Common myeloid progenitor, CD34-positive (primary cell): ENCODE measurements at regions not wholly inside any gene's neighbourhood (a gene's known extent, or its start where the extent isn't known, plus 50 kb on each side); places are given as distances from the start of the nearest gene placed in this dataset.

Experiments
- CTCF ChIA-PET: fragments of 350-600 bp; sonication (Branson Sonifier 250); formaldehyde crosslinking; loops from one replicate; lab custom pipeline; 2021; ENCODE audit warnings: antibody characterized with exemption; lab: Charles Lee
- POLR2A ChIA-PET: fragments of 350-600 bp; sonication (Branson Sonifier 250); formaldehyde crosslinking; loops from one replicate; lab custom pipeline; 2021; ENCODE audit warnings: antibody characterized with exemption; lab: Charles Lee
- DNase-seq, 3 donors: peaks; one replicate each; pipeline versions ENCODE4 v3.0.0 to v3.0.0-alpha.2; 2013
- H3K27ac ChIP-seq, 2 experiments: 1 replicate in 1 of 2; 2 replicates in 1 of 2; pipeline ENCODE4 v1.7.0; 2013; ENCODE audit warnings: inconsistent platforms in 2 of 2, low read length in 2 of 2, mild to moderate bottlenecking in 2 of 2, low read depth in 1 of 2, moderate library complexity in 1 of 2; ENCODE audit not compliant: severe bottlenecking in 2 of 2, insufficient read depth in 1 of 2, poor library complexity in 1 of 2
- H3K27me3 ChIP-seq, 5 experiments: replicated peaks in 2 of 5; 1 replicate in 3 of 5; 2 replicates in 2 of 5; pipeline versions ENCODE4 v1.6.1 to v1.7.0; 2013; ENCODE audit warnings: low read length in 4 of 5, mild to moderate bottlenecking in 2 of 5, moderate library complexity in 2 of 5, inconsistent platforms in 1 of 5; ENCODE audit not compliant: insufficient read depth in 5 of 5, control insufficient read depth in 4 of 5
- H3K36me3 ChIP-seq, 4 experiments: 1 replicate in 2 of 4; 2 replicates in 2 of 4; pipeline versions ENCODE4 v1.6.1 to v1.7.0; 2013; ENCODE audit warnings: low read length in 3 of 4, control low read depth in 1 of 4, mild to moderate bottlenecking in 1 of 4; ENCODE audit not compliant: control insufficient read depth in 4 of 4, insufficient read depth in 4 of 4
- H3K4me1 ChIP-seq, 4 experiments: 1 replicate in 3 of 4; 2 replicates in 1 of 4; pipeline versions ENCODE4 v1.6.1 to v1.7.1; 2013; ENCODE audit warnings: low read length in 3 of 4, mild to moderate bottlenecking in 3 of 4, control low read depth in 1 of 4, inconsistent platforms in 1 of 4, moderate library complexity in 1 of 4; ENCODE audit not compliant: control insufficient read depth in 4 of 4, insufficient read depth in 4 of 4; ENCODE audit errors: control extremely low read depth in 1 of 4
- H3K4me3 ChIP-seq, 7 experiments: 1 replicate in 4 of 7; 2 replicates in 3 of 7; pipeline versions ENCODE4 v1.5.1 to v1.7.0; 2013; ENCODE audit warnings: mild to moderate bottlenecking in 7 of 7, low read length in 6 of 7, moderate library complexity in 6 of 7, inconsistent platforms in 2 of 7, low read depth in 2 of 7, control low read depth in 1 of 7; ENCODE audit not compliant: insufficient read depth in 4 of 7, control insufficient read depth in 1 of 7; ENCODE audit errors: extremely low read depth in 1 of 7
- H3K9me3 ChIP-seq, 5 experiments: 1 replicate in 4 of 5; 2 replicates in 1 of 5; pipeline versions ENCODE4 v1.6.1 to v1.7.1; 2013; ENCODE audit warnings: low read length in 4 of 5, mild to moderate bottlenecking in 2 of 5, inconsistent platforms in 1 of 5, low read depth in 1 of 5, moderate library complexity in 1 of 5; ENCODE audit not compliant: control insufficient read depth in 4 of 5, insufficient read depth in 2 of 5; ENCODE audit errors: control extremely low read depth in 1 of 5
- WGBS: methylation state at CpG from one replicate; pipeline ENCODE4 v1.1.5; 2013; ENCODE audit not compliant: insufficient coverage; 5-methylcytosine and 5-hydroxymethylcytosine counted together

DNA sequence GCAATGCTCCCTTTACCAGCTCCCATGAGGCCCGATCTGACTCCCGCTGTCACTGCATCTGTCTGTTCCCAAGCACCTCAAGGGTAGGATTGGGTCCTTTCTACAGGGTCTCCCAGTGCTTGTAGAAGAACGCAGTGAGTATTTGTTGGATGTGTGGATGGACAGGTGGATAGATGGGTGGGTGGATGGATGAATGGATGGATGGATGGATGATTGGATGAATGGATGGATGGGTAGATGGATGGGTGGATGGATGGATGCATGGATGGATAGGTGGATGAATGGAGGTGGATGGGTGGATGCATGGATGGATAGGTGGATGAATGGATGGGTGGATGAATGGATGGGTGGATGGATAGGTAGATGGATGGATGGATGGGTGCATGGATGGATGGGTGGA lies 91.6 kb downstream of the HS1BP3 start:
- H3K36me3 ChIP-seq = no peaks in the 10 kb centered on the region
- H3K4me1 ChIP-seq = no peaks in the 10 kb centered on the region
- 97% methylated on average over 3 of the region's 3 CpGs for WGBS
- H3K9me3 ChIP-seq = no peaks in the 10 kb centered on the region
- H3K27me3 ChIP-seq = peaks cover 0 to 8% (median 0%) of the 10 kb centered on the region in 5 experiments
- H3K27ac ChIP-seq = no peak overlapping the region
- ChIA-PET POLR2A (no interaction called here), CTCF (interaction anchor here (0.7 kb wide), 1 partner anchor 60 kb away, joined by 3 read pairs; no protein-coding TSS in a partner anchor)
- H3K4me3 ChIP-seq = no peak overlapping the region
- no peak for DNase-seq

DNA sequence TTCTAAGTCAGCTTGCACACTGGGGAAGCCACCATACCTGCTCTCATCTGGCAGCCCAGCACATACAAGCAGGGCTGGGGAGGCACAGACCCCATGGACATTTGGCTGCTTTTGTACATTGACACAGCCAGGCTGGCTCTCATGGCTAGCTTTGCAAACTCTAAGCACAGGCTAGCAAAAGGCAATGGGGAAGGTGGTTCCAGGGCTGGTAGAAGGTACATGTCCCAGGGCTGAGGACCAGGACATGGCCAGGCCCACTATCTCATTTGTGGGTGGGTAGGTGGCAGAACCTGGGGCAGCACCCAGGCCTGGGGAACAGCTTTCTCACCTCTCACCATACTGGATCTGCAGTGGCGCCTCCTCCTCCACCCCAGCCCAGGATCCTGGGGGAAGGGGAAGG lies 90.9 kb downstream of the HS1BP3 start:
- Histone ChIP-seq H3K27ac (no peak overlapping the region), H3K36me3 (no peaks in the 10 kb centered on the region), H3K4me3 (no peak overlapping the region), H3K27me3 (peaks cover 0 to 8% (median 0%) of the 10 kb centered on the region in 5 experiments), H3K4me1 (no peaks in the 10 kb centered on the region), H3K9me3 (no peaks in the 10 kb centered on the region)
- DNase-seq = no peak
- CTCF ChIA-PET = interaction anchor here (0.7 kb wide), 1 partner anchor 59 kb away, joined by 3 read pairs; no protein-coding TSS in a partner anchor
- WGBS = no CpG with 5 or more reads among the region's 1 CpG
- POLR2A ChIA-PET = no interaction called here

DNA sequence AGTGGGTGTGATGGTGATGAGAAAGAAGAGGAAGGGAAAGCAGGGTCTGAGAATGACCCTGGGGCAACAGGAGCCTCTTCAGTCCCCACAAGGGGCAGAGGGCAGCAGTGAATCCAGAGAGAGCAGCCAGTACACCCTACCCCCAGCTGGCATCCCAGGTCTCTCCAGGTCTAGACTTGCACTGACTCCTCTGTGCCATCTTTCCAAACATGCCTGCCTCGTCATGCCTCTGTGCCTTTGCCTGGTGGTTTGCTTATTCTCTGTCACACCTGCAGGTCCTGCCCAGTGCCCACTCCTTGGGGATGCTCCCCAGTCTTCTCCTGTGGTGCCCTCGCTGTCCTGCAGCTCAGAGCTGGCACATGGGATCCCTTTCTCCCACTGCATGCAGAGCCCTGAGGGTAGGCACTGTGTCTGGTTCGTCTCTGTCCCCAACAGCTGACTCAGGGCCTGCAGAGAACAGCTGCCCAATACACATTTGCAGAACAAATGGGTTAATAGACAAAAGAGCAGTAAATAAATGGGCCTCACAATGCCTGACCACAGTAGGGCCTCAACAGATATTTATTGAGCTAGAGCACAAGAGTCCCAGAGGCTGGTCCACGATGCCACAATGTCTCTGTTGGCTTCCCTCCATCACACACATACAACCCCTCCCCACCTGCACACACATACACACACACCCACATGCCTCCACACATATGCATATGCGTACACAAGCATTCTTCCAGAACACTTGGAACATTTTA lies 89.8 kb downstream of the HS1BP3 start:
- no peaks in the 10 kb centered on the region for H3K36me3 ChIP-seq
- no peak overlapping the region for H3K4me3 ChIP-seq
- CTCF ChIA-PET = no interaction called here
- no peak overlapping the region for H3K27ac ChIP-seq
- POLR2A ChIA-PET = no interaction called here
- H3K27me3 ChIP-seq = peaks cover 0 to 9% (median 0%) of the 10 kb centered on the region in 5 experiments
- no peaks in the 10 kb centered on the region for H3K4me1 ChIP-seq
- DNase-seq = no peak
- no peaks in the 10 kb centered on the region for H3K9me3 ChIP-seq
- 100% methylated on average over 5 of the region's 5 CpGs for WGBS

GRCh38 chr2:20561637-20562454 lies 89.1 kb downstream of the HS1BP3 start:
- CTCF ChIA-PET = interaction anchor here (0.5 to 0.8 kb wide), 2 partner anchors 15 to 612 kb away, joined by 3 read pairs; no protein-coding TSS in a partner anchor
- POLR2A ChIA-PET = interaction anchor here (0.6 kb wide), 1 partner anchor 107 kb away, joined by 3 read pairs; no protein-coding TSS in a partner anchor
- Histone ChIP-seq H3K4me3 (no peak overlapping the region), H3K36me3 (no peaks in the 10 kb centered on the region), H3K27ac (no peak overlapping the region), H3K27me3 (peaks cover 0 to 7% (median 0%) of the 10 kb centered on the region in 5 experiments), H3K4me1 (no peaks in the 10 kb centered on the region), H3K9me3 (no peaks in the 10 kb centered on the region)
- 94% methylated on average over 3 of the region's 8 CpGs for WGBS
- DNase-seq = no peak

GRCh38 chr2:20562540-20563225 lies 88.2 kb downstream of the HS1BP3 start:
- Histone ChIP-seq H3K36me3 (no peaks in the 10 kb centered on the region), H3K4me1 (no peaks in the 10 kb centered on the region), H3K9me3 (no peaks in the 10 kb centered on the region), H3K4me3 (no peak overlapping the region), H3K27ac (no peak overlapping the region), H3K27me3 (peaks cover 0 to 5% (median 0%) of the 10 kb centered on the region in 5 experiments)
- POLR2A ChIA-PET = no interaction called here
- WGBS = 89% methylated on average over 11 of the region's 14 CpGs
- CTCF ChIA-PET = interaction anchor here (0.5 to 0.8 kb wide), 2 partner anchors 14 to 611 kb away, joined by 3 read pairs; no protein-coding TSS in a partner anchor
- DNase-seq = peak in 2 of 3 donors; percentile 4 to 26

DNA sequence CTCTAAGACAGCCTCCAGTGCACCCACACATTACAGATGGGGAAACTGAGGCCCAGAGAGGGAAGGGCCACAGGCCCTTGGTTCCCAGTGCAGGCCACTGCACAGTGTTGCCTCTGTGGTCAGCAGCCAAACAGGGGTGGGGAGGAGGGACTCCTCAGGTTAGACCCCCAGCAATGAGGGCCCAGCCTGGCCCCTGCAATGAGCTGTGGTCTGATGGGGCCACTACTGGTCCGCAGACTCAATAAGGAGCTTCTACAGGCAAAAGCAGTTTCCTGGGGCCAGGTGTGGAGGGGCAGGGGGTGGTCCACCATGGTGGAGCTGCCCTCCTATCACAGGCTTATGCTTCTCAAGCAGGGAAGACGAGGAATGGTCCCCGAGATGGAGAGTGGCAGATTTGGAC lies 87.6 kb downstream of the HS1BP3 start:
- ChIA-PET POLR2A (no interaction called here), CTCF (interaction anchor here (1.1 kb wide), 1 partner anchor 9 kb away, joined by 3 read pairs; no protein-coding TSS in a partner anchor)
- H3K36me3 ChIP-seq = no peaks in the 10 kb centered on the region
- no peaks in the 10 kb centered on the region for H3K4me1 ChIP-seq
- DNase-seq = no peak
- no peaks in the 10 kb centered on the region for H3K9me3 ChIP-seq
- whole genome bisulfite sequencing = 86% methylated on average over 1 of the region's 3 CpGs
- H3K27me3 ChIP-seq = peaks cover 0 to 3% (median 0%) of the 10 kb centered on the region in 5 experiments
- no peak overlapping the region for H3K4me3 ChIP-seq
- no peak overlapping the region for H3K27ac ChIP-seq
